HEK293T (cell line): ENCODE measurements at regions not wholly inside any gene's neighbourhood (a gene's known extent, or its start where the extent isn't known, plus 50 kb on each side); places are given as distances from the start of the nearest gene placed in this dataset.

Experiments
- BHLHE40 ChIP-seq: fragments of 450-650 bp; IDR thresholded peaks from 2 replicates; pipeline ENCODE4 v1.6.1; 2016; ENCODE audit warnings: mild to moderate bottlenecking, moderate library complexity, borderline replicate concordance
- FOXK2 ChIP-seq: fragments of 450-650 bp; IDR thresholded peaks from 2 replicates; pipeline ENCODE4 v1.6.1; 2016; ENCODE audit warnings: mild to moderate bottlenecking
- HDGF ChIP-seq: fragments of 450-650 bp; IDR thresholded peaks from 2 replicates; pipeline ENCODE4 v1.6.1; 2017; ENCODE audit warnings: antibody characterized with exemption, borderline replicate concordance
- L3MBTL2 ChIP-seq: fragments of 450-650 bp; conservative IDR thresholded peaks from 2 replicates; pipeline ENCODE4 v1.6.1; 2016; ENCODE audit warnings: mild to moderate bottlenecking
- LEF1 ChIP-seq: fragments of 450-650 bp; IDR thresholded peaks from 2 replicates; pipeline ENCODE4 v1.6.1; 2017; ENCODE audit warnings: mild to moderate bottlenecking, borderline replicate concordance
- NFRKB ChIP-seq: fragments of 450-650 bp; IDR thresholded peaks from 2 replicates; pipeline ENCODE4 v1.6.1; 2016; ENCODE audit warnings: mild to moderate bottlenecking, moderate library complexity
- SUZ12 ChIP-seq: fragments of 450-650 bp; IDR thresholded peaks from 2 replicates; pipeline ENCODE4 v1.6.1; 2016; ENCODE audit warnings: mild to moderate bottlenecking
- TARDBP ChIP-seq: fragments of 450-650 bp; IDR thresholded peaks from 2 replicates; pipeline ENCODE4 v1.6.1; 2016
- TF ChIP-seq, protein P1 (sequence below): fragments of 450-650 bp; IDR thresholded peaks from 2 replicates; pipeline ENCODE4 v1.6.1; 2016

DNA sequence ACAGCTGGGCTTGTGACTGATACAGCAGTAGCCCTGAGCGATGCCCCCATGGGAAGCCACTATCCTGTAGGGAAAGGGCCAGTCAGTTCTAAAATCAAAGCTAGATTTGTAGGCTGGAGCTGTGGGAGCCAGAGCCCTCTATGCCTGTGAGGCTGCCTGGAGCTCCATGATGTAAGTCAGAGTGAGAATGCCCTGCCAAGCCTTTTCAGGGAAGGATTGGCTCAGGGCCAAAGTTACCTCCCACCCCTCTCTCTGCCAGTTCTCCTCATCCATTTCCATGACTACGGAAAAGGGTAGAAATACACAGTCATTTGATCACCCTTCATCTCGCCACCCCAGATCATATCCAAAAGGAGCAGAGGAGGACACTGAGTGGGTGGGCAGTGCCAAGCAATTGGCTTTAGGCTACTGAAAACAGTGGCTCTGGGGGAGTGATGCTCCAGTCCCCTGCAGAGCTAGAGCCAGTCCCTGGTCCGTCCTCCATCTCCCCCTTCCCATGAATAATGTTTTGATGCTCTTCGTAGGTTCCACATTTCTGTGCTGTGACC lies 59.5 kb upstream of the KCNA3 start:
- no peak for TF ChIP-seq FOXK2
- TF ChIP-seq, protein P1, sequence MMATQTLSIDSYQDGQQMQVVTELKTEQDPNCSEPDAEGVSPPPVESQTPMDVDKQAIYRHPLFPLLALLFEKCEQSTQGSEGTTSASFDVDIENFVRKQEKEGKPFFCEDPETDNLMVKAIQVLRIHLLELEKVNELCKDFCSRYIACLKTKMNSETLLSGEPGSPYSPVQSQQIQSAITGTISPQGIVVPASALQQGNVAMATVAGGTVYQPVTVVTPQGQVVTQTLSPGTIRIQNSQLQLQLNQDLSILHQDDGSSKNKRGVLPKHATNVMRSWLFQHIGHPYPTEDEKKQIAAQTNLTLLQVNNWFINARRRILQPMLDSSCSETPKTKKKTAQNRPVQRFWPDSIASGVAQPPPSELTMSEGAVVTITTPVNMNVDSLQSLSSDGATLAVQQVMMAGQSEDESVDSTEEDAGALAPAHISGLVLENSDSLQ = no peak
- no peak for TF ChIP-seq HDGF
- TF ChIP-seq L3MBTL2 = no peak
- TF ChIP-seq BHLHE40 = no peak
- TF ChIP-seq TARDBP = no peak
- TF ChIP-seq NFRKB = no peak
- no peak for TF ChIP-seq LEF1
- TF ChIP-seq SUZ12 = no peak
